Esophagus mucosa (tissue), 1 donor: ENCODE measurements at regions not wholly inside any gene's neighbourhood (a gene's known extent, or its start where the extent isn't known, plus 50 kb on each side); places are given as distances from the start of the nearest gene placed in this dataset.

Experiments
- ATAC-seq: fragments of 200-7000 bp; cut with Tn5 transposase; one replicate; pipeline ENCODE4 v1.9.1; 2020
- donor health status: DM: yes; HTN: yes; CAD: no.

GRCh38 chr3:45330510-45331295, 57.7 kb upstream of the LARS2 start:
- ATAC-seq = no peak

GRCh38 chr3:45332493-45332892, 55.9 kb upstream of the LARS2 start:
- no peak for ATAC-seq

- no peak for ATAC-seq
These were observed 55.4 kb upstream of the LARS2 start for GRCh38 chr3:45332901-45333407.

- ATAC-seq = no peak
These were observed 54.8 kb upstream of the LARS2 start for GRCh38 chr3:45333549-45333948.

GRCh38 chr3:45337839-45338470, 50.4 kb upstream of the LARS2 start:
- ATAC-seq = no peak
